Ishikawa (cell line): ENCODE measurements at regions not wholly inside any gene's neighbourhood (a gene's known extent, or its start where the extent isn't known, plus 50 kb on each side); places are given as distances from the start of the nearest gene placed in this dataset.

Source experiments
- CEBPB ChIP-seq: IDR thresholded peaks from 2 replicates; pipeline ENCODE4 v1.6.1; 2012
- EGR1 ChIP-seq: IDR thresholded peaks from 2 replicates; pipeline ENCODE4 v1.6.1; 2012
- EP300 ChIP-seq: IDR thresholded peaks from 2 replicates; pipeline ENCODE4 v1.6.1; 2012; ENCODE audit warnings: borderline replicate concordance
- FOXM1 ChIP-seq: IDR thresholded peaks from 2 replicates; pipeline ENCODE4 v1.6.1; 2012; ENCODE audit warnings: low read depth, borderline replicate concordance
- NFIC ChIP-seq: IDR thresholded peaks from 2 replicates; pipeline ENCODE4 v1.6.1; 2012
- RAD21 ChIP-seq: IDR thresholded peaks from 2 replicates; pipeline ENCODE4 v1.6.1; 2012; ENCODE audit warnings: low read depth
- TAF1 ChIP-seq: IDR thresholded peaks from 2 replicates; pipeline ENCODE4 v1.6.1; 2012; ENCODE audit warnings: low read depth, mild to moderate bottlenecking
- TCF12 ChIP-seq: IDR thresholded peaks from 2 replicates; pipeline ENCODE4 v1.6.1; 2012; ENCODE audit warnings: low read depth
- TEAD4 ChIP-seq: IDR thresholded peaks from 2 replicates; pipeline ENCODE4 v1.6.1; 2012
- USF1 ChIP-seq: IDR thresholded peaks from 2 replicates; pipeline ENCODE4 v1.6.1; 2012
- YY1 ChIP-seq: IDR thresholded peaks from 2 replicates; pipeline ENCODE4 v1.6.1; 2012; ENCODE audit warnings: low read depth
- ZBTB7A ChIP-seq: IDR thresholded peaks from 2 replicates; pipeline ENCODE4 v1.6.1; 2012; ENCODE audit warnings: low read depth
- TF ChIP-seq, protein P1 (sequence below): IDR thresholded peaks from 2 replicates; pipeline ENCODE4 v1.6.1; 2012
- TF ChIP-seq, protein P2 (sequence below): IDR thresholded peaks from 2 replicates; pipeline ENCODE4 v1.6.1; 2012; ENCODE audit warnings: low read depth, mild to moderate bottlenecking

DNA sequence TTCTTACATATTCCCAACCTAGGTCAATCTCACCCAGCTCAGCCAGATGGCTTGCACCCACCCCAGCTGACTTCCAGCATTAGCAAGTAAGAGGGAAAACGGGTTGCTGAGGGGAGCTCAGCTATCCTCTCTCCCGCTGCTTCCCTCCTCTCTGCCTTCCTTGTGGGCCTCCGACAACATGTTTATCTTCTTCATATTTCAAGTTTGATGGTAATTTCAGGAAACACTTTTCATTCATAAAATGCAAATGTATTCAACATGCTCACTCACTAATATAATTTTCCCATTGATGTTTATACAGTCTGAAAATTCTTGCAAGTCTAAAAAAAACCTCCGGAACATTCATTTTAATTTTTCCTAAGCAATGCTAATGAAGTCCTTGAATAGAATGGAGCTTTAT, 372.5 kb upstream of the B3GAT1 start:
- TF ChIP-seq EP300 (no peak), YY1 (no peak)

DNA sequence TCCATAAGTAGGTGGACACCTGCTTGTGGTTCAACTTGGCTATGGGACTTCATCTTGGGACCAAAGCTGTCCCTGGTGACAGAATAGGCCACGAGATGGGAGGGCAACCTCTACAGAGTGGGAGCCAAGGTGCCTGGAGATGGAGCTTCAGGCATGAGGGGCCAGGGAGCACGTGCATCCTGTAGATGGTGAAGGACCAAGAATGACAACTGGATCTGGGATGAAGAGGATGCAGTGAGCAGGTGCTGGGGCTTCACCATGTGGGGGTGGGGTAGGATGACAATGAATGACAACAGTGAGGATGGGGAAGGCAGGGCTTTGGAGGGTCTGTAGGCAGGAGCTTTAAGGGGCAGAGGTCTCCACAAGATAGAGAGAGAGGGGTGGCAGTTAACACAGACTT, 372.0 kb upstream of the B3GAT1 start:
- TF ChIP-seq USF1 (no peak), YY1 (no peak), ZBTB7A (no peak), RAD21 (no peak), CEBPB (no peak), EP300 (no peak), TEAD4 (no peak), EGR1 (no peak), TCF12 (no peak), FOXM1 (no peak)
- TF ChIP-seq, protein P1, sequence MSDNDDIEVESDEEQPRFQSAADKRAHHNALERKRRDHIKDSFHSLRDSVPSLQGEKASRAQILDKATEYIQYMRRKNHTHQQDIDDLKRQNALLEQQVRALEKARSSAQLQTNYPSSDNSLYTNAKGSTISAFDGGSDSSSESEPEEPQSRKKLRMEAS, result no peak
- TF ChIP-seq, protein P2, sequence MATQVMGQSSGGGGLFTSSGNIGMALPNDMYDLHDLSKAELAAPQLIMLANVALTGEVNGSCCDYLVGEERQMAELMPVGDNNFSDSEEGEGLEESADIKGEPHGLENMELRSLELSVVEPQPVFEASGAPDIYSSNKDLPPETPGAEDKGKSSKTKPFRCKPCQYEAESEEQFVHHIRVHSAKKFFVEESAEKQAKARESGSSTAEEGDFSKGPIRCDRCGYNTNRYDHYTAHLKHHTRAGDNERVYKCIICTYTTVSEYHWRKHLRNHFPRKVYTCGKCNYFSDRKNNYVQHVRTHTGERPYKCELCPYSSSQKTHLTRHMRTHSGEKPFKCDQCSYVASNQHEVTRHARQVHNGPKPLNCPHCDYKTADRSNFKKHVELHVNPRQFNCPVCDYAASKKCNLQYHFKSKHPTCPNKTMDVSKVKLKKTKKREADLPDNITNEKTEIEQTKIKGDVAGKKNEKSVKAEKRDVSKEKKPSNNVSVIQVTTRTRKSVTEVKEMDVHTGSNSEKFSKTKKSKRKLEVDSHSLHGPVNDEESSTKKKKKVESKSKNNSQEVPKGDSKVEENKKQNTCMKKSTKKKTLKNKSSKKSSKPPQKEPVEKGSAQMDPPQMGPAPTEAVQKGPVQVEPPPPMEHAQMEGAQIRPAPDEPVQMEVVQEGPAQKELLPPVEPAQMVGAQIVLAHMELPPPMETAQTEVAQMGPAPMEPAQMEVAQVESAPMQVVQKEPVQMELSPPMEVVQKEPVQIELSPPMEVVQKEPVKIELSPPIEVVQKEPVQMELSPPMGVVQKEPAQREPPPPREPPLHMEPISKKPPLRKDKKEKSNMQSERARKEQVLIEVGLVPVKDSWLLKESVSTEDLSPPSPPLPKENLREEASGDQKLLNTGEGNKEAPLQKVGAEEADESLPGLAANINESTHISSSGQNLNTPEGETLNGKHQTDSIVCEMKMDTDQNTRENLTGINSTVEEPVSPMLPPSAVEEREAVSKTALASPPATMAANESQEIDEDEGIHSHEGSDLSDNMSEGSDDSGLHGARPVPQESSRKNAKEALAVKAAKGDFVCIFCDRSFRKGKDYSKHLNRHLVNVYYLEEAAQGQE, result no peak

GRCh38 chr11:134783234-134783633, 371.2 kb upstream of the B3GAT1 start:
- TF ChIP-seq YY1 (no peak), TEAD4 (no peak), USF1 (no peak), CEBPB (no peak), NFIC (no peak), ZBTB7A (no peak), EP300 (no peak)
- TF ChIP-seq, protein P2, result no peak

GRCh38 chr11:134781380-134781866, 369.4 kb upstream of the B3GAT1 start:
- TF ChIP-seq FOXM1, result no peak
- TF ChIP-seq TEAD4, result no peak

DNA sequence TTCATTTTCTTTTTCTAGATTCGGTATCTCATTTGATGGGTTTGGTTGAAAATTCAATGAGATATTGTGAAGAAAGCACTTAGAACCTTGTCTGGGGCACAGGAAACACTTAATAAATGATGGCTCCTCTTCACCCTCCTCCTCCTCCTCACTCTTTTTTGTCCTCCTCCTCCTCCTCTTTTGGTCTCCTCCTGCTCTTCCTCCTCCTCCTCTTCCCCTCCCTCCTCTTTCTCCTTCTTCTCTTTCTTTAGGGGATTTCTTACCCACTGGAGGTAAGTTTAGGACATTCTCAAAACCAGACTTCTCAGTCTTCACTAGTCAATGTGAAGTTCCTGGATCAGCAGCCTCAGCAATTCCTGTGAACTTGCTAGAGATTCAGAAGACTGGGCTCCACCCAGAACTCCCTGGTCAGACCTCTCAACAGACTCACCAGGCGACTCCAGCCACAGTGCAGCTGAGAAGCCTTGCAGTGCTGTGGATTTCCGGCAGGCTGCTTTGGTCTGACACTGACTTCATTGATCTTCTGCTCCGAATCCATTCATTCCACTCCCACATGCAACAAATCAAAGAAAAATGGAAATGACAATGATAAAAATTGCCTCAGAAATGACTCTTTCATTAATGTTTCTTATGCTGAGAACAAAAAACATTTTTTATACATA, 368.6 kb upstream of the B3GAT1 start:
- TF ChIP-seq CEBPB, result no peak
- no peak for TF ChIP-seq ZBTB7A
- TF ChIP-seq, protein P2, result no peak
- no peak for TF ChIP-seq USF1
- TF ChIP-seq TEAD4, result no peak
- no peak for TF ChIP-seq EP300
- no peak for TF ChIP-seq FOXM1
- no peak for TF ChIP-seq TCF12
- TF ChIP-seq TAF1, result no peak
- no peak for TF ChIP-seq EGR1
